GM23338 (cell line): ENCODE measurements at regions not wholly inside any gene's neighbourhood (a gene's known extent, or its start where the extent isn't known, plus 50 kb on each side); places are given as distances from the start of the nearest gene placed in this dataset.

Source experiments
- ATAC-seq: fragments of 200-7000 bp; cut with Tn5 transposase; 3 replicates; pipeline ENCODE4 v1.9.1; 2020
- DNase-seq: peaks from one replicate; pipeline ENCODE4 v3.0.0-alpha.2; 2015; ENCODE audit warnings: low spot score
- H2AFZ ChIP-seq: fragments of 200-600 bp; sonication (generic); 2 replicates; pipeline ENCODE4 v1.8.0; 2016; ENCODE audit warnings: antibody characterized with exemption, mild to moderate bottlenecking, moderate library complexity
- H3F3A ChIP-seq: fragments of 200-600 bp; sonication (generic); replicated peaks from 2 replicates; pipeline ENCODE4 v1.8.0; 2017; ENCODE audit warnings: antibody characterized with exemption, mixed run types, low read depth
- H3K27ac ChIP-seq: fragments of 200-600 bp; sonication (generic); 2 replicates; pipeline ENCODE4 v1.6.1; 2016; ENCODE audit warnings: low read depth
- H3K27me3 ChIP-seq: fragments of 200-600 bp; sonication (generic); 2 replicates; pipeline ENCODE4 v1.8.0; 2016; ENCODE audit warnings: mild to moderate bottlenecking, mixed run types, moderate library complexity; ENCODE audit not compliant: insufficient read depth
- H3K36me3 ChIP-seq: fragments of 200-600 bp; sonication (generic); 2 replicates; pipeline ENCODE4 v1.8.0; 2016; ENCODE audit warnings: mild to moderate bottlenecking; ENCODE audit not compliant: insufficient read depth
- H3K4me1 ChIP-seq: fragments of 200-600 bp; sonication (generic); 2 replicates; pipeline ENCODE4 v1.8.0; 2016; ENCODE audit warnings: mild to moderate bottlenecking, moderate library complexity; ENCODE audit not compliant: insufficient read depth
- H3K4me2 ChIP-seq: fragments of 200-600 bp; sonication (generic); 2 replicates; pipeline ENCODE4 v1.7.1; 2017; ENCODE audit warnings: mixed run types
- H3K4me3 ChIP-seq: fragments of 200-600 bp; sonication (generic); 2 replicates; pipeline ENCODE4 v1.6.1; 2016; ENCODE audit warnings: mixed run types
- H3K79me2 ChIP-seq: fragments of 200-600 bp; sonication (generic); replicated peaks from 2 replicates; pipeline ENCODE4 v1.8.0; 2017; ENCODE audit warnings: mild to moderate bottlenecking; ENCODE audit not compliant: insufficient read depth
- H3K9me2 ChIP-seq: fragments of 200-600 bp; sonication (generic); 2 replicates; pipeline ENCODE4 v1.8.0; 2017; ENCODE audit not compliant: insufficient read depth
- H4K20me1 ChIP-seq: fragments of 200-600 bp; sonication (generic); replicated peaks from 2 replicates; pipeline ENCODE4 v1.8.0; 2017; ENCODE audit warnings: mild to moderate bottlenecking; ENCODE audit not compliant: insufficient read depth
- H3K27ac Mint-ChIP-seq: 2 replicates; pipeline ENCODE4 v1.8.0; 2020; ENCODE audit warnings: inconsistent platforms, mild to moderate bottlenecking, moderate library complexity, mixed read lengths
- H3K27me3 Mint-ChIP-seq: 3 replicates; pipeline ENCODE4 v1.8.0; 2022; ENCODE audit warnings: low read depth, mild to moderate bottlenecking, moderate library complexity, mixed read lengths, inconsistent platforms; ENCODE audit not compliant: insufficient read depth, poor library complexity
- H3K36me3 Mint-ChIP-seq: 3 replicates; pipeline ENCODE4 v1.8.0; 2021; ENCODE audit warnings: low read depth, mild to moderate bottlenecking, inconsistent platforms, moderate library complexity, mixed read lengths
- H3K4me1 Mint-ChIP-seq: 3 replicates; pipeline ENCODE4 v1.8.0; 2020; ENCODE audit warnings: mild to moderate bottlenecking, inconsistent platforms, mixed read lengths
- H3K4me3 Mint-ChIP-seq: 3 replicates; pipeline ENCODE4 v1.8.0; 2021; ENCODE audit warnings: moderate library complexity, mild to moderate bottlenecking, inconsistent platforms, mixed read lengths
- H3K9me3 Mint-ChIP-seq: 3 replicates; pipeline ENCODE4 v1.8.0; 2020; ENCODE audit warnings: moderate library complexity, mild to moderate bottlenecking, inconsistent platforms, mixed read lengths
- EZH2 ChIP-seq: fragments of 200-600 bp; sonication (generic); IDR thresholded peaks from one replicate; pipeline ENCODE4 v1.8.0; 2017; ENCODE audit warnings: antibody characterized with exemption, mild to moderate bottlenecking, low read depth; ENCODE audit not compliant: unreplicated experiment
- ZNF331 ChIP-seq: fragments of 250-450 bp; sonication (Bioruptor Pico); IDR thresholded peaks from 2 replicates; pipeline ENCODE4 v1.5.0; 2020; ENCODE audit warnings: low read depth, mild to moderate bottlenecking, moderate library complexity
- TF ChIP-seq, protein P1 (sequence below), 2 experiments: fragments of 200-600 bp in 1 of 2; sonication (generic) in 1 of 2; conservative IDR thresholded peaks; 2 replicates each; pipeline versions ENCODE4 v1.5.1 to v1.6.1; 2016 to 2017; ENCODE audit warnings: antibody characterized with exemption in 2 of 2, low read depth in 2 of 2, mild to moderate bottlenecking in 2 of 2, moderate library complexity in 1 of 2
- TF ChIP-seq, protein P2 (sequence below): fragments of 250-450 bp; sonication (Bioruptor Pico); IDR thresholded peaks from 2 replicates; pipeline ENCODE4 v1.5.0; 2020; ENCODE audit warnings: mild to moderate bottlenecking, moderate library complexity
- TF ChIP-seq, protein P3 (sequence below): IDR thresholded peaks from one replicate; pipeline ENCODE4 v1.6.1; 2018; ENCODE audit warnings: antibody characterized with exemption; ENCODE audit not compliant: unreplicated experiment

DNA sequence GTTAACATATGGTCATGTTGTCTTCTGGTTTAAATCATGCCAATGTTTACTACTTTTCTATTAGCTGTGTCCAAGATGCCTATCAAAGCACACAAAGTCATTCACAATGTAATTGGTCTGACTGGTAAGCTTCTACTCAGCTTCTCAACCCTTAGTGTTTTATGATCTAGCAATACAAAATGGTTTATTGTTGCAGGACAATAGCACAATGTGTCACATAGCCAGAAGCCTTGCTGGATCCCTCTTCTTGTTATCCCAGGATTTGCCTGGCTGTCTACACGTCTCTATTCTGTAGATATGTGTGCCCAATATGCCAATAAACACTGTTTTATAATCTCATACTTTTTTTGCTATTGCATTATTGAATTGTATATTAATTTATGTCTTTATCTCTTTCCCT is 1111.0 kb upstream of the AGA start:
- H4K20me1 ChIP-seq: no peaks in the 10 kb centered on the region
- H3K9me3 Mint-ChIP-seq: no peaks in the 10 kb centered on the region
- TF ChIP-seq, protein P1, sequence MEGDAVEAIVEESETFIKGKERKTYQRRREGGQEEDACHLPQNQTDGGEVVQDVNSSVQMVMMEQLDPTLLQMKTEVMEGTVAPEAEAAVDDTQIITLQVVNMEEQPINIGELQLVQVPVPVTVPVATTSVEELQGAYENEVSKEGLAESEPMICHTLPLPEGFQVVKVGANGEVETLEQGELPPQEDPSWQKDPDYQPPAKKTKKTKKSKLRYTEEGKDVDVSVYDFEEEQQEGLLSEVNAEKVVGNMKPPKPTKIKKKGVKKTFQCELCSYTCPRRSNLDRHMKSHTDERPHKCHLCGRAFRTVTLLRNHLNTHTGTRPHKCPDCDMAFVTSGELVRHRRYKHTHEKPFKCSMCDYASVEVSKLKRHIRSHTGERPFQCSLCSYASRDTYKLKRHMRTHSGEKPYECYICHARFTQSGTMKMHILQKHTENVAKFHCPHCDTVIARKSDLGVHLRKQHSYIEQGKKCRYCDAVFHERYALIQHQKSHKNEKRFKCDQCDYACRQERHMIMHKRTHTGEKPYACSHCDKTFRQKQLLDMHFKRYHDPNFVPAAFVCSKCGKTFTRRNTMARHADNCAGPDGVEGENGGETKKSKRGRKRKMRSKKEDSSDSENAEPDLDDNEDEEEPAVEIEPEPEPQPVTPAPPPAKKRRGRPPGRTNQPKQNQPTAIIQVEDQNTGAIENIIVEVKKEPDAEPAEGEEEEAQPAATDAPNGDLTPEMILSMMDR (conservative IDR thresholded peaks at IDR 0.05; ENCODE audit: low read depth in 2 of 2): no peak
- TF ChIP-seq ZNF331 (CRISPR knock-in tag): no peak
- no peak for TF ChIP-seq EZH2
- TF ChIP-seq, protein P2, sequence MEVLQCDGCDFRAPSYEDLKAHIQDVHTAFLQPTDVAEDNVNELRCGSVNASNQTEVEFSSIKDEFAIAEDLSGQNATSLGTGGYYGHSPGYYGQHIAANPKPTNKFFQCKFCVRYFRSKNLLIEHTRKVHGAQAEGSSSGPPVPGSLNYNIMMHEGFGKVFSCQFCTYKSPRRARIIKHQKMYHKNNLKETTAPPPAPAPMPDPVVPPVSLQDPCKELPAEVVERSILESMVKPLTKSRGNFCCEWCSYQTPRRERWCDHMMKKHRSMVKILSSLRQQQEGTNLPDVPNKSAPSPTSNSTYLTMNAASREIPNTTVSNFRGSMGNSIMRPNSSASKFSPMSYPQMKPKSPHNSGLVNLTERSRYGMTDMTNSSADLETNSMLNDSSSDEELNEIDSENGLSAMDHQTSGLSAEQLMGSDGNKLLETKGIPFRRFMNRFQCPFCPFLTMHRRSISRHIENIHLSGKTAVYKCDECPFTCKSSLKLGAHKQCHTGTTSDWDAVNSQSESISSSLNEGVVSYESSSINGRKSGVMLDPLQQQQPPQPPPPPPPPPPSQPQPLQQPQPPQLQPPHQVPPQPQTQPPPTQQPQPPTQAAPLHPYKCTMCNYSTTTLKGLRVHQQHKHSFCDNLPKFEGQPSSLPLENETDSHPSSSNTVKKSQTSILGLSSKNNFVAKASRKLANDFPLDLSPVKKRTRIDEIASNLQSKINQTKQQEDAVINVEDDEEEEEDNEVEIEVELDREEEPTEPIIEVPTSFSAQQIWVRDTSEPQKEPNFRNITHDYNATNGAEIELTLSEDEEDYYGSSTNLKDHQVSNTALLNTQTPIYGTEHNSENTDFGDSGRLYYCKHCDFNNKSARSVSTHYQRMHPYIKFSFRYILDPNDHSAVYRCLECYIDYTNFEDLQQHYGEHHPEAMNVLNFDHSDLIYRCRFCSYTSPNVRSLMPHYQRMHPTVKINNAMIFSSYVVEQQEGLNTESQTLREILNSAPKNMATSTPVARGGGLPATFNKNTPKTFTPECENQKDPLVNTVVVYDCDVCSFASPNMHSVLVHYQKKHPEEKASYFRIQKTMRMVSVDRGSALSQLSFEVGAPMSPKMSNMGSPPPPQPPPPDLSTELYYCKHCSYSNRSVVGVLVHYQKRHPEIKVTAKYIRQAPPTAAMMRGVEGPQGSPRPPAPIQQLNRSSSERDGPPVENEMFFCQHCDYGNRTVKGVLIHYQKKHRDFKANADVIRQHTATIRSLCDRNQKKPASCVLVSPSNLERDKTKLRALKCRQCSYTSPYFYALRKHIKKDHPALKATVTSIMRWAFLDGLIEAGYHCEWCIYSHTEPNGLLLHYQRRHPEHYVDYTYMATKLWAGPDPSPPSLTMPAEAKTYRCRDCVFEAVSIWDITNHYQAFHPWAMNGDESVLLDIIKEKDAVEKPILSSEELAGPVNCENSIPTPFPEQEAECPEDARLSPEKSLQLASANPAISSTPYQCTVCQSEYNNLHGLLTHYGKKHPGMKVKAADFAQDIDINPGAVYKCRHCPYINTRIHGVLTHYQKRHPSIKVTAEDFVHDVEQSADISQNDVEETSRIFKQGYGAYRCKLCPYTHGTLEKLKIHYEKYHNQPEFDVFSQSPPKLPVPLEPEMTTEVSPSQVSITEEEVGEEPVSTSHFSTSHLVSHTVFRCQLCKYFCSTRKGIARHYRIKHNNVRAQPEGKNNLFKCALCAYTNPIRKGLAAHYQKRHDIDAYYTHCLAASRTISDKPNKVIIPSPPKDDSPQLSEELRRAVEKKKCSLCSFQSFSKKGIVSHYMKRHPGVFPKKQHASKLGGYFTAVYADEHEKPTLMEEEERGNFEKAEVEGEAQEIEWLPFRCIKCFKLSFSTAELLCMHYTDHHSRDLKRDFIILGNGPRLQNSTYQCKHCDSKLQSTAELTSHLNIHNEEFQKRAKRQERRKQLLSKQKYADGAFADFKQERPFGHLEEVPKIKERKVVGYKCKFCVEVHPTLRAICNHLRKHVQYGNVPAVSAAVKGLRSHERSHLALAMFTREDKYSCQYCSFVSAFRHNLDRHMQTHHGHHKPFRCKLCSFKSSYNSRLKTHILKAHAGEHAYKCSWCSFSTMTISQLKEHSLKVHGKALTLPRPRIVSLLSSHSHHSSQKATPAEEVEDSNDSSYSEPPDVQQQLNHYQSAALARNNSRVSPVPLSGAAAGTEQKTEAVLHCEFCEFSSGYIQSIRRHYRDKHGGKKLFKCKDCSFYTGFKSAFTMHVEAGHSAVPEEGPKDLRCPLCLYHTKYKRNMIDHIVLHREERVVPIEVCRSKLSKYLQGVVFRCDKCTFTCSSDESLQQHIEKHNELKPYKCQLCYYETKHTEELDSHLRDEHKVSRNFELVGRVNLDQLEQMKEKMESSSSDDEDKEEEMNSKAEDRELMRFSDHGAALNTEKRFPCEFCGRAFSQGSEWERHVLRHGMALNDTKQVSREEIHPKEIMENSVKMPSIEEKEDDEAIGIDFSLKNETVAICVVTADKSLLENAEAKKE: no peak
- TF ChIP-seq, protein P3, sequence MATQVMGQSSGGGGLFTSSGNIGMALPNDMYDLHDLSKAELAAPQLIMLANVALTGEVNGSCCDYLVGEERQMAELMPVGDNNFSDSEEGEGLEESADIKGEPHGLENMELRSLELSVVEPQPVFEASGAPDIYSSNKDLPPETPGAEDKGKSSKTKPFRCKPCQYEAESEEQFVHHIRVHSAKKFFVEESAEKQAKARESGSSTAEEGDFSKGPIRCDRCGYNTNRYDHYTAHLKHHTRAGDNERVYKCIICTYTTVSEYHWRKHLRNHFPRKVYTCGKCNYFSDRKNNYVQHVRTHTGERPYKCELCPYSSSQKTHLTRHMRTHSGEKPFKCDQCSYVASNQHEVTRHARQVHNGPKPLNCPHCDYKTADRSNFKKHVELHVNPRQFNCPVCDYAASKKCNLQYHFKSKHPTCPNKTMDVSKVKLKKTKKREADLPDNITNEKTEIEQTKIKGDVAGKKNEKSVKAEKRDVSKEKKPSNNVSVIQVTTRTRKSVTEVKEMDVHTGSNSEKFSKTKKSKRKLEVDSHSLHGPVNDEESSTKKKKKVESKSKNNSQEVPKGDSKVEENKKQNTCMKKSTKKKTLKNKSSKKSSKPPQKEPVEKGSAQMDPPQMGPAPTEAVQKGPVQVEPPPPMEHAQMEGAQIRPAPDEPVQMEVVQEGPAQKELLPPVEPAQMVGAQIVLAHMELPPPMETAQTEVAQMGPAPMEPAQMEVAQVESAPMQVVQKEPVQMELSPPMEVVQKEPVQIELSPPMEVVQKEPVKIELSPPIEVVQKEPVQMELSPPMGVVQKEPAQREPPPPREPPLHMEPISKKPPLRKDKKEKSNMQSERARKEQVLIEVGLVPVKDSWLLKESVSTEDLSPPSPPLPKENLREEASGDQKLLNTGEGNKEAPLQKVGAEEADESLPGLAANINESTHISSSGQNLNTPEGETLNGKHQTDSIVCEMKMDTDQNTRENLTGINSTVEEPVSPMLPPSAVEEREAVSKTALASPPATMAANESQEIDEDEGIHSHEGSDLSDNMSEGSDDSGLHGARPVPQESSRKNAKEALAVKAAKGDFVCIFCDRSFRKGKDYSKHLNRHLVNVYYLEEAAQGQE: no peak
- no peaks in the 10 kb centered on the region for H3K36me3 Mint-ChIP-seq
- H2AFZ ChIP-seq: no peak overlapping the region
- no peak for DNase-seq
- no peaks in the 10 kb centered on the region for H3K27me3 Mint-ChIP-seq
- no peak overlapping the region for H3K4me3 Mint-ChIP-seq
- H3K9me2 ChIP-seq: no peaks in the 10 kb centered on the region
- H3K27ac Mint-ChIP-seq: no peak overlapping the region
- no peaks in the 10 kb centered on the region for H3K36me3 ChIP-seq
- H3K79me2 ChIP-seq: no peaks in the 10 kb centered on the region
- H3K4me3 ChIP-seq: no peak overlapping the region
- H3K4me2 ChIP-seq: no peak overlapping the region
- no peak overlapping the region for H3K27ac ChIP-seq
- no peaks in the 10 kb centered on the region for H3K27me3 ChIP-seq
- ATAC-seq: no peak
- no peaks in the 10 kb centered on the region for H3F3A ChIP-seq
- no peaks in the 10 kb centered on the region for H3K4me1 Mint-ChIP-seq
- H3K4me1 ChIP-seq: no peaks in the 10 kb centered on the region
